ENCODE measurements at regions not wholly inside any gene's neighbourhood (a gene's known extent, or its start where the extent isn't known, plus 50 kb on each side); places are given as distances from the start of the nearest gene placed in this dataset.

- POLR2A ChIA-PET (ENCODE audit: unreplicated experiment): no interaction called here
- no peaks in the 10 kb centered on the region for H3K36me3 ChIP-seq (ENCODE audit: control insufficient read depth, insufficient read depth, low read length)
- H3K9ac ChIP-seq (ENCODE audit: low read depth, low read length): no peak overlapping the region
- H2AK9ac ChIP-seq (replicated peaks; ENCODE audit: low read depth, low read length, poor library complexity): no peak overlapping the region
- no peak overlapping the region for H3K56ac ChIP-seq (ENCODE audit: extremely low read depth, insufficient read depth, low read length)
- no peak overlapping the region for H2BK15ac ChIP-seq (ENCODE audit: low read depth, low read length)
- no peaks in the 10 kb centered on the region for H3K9me3 ChIP-seq (ENCODE audit: control insufficient read depth, insufficient read depth, low read length)
- H4K8ac ChIP-seq (ENCODE audit: low read depth in 2 of 2, low read length in 2 of 2): no peak overlapping the region
- H2AFZ ChIP-seq (replicated peaks; ENCODE audit: low read length, poor library complexity): no peak overlapping the region
- no TSS peak for BruUV-seq (replicated peaks)
- H3K23ac ChIP-seq (ENCODE audit: low read depth, low read length): no peak overlapping the region
- H3K4me2 ChIP-seq (ENCODE audit: low read depth, low read length): no peak overlapping the region
- in situ Hi-C loops (cut with MboI; ENCODE audit: low sequenced_read_pairs) (no loop called here), intact Hi-C loops (cut with micrococcal nuclease) (no loop called here), dilution Hi-C loops (cut with HindIII; ENCODE audit: low sequenced_read_pairs, unreplicated experiment) (no loop called here)
- no peaks in the 10 kb centered on the region for H3K79me1 ChIP-seq (ENCODE audit: low read depth in 1 of 2, low read length in 2 of 2)
- H2BK20ac ChIP-seq (ENCODE audit: low read depth, low read length): no peak overlapping the region
- no peak for DNase-seq
- H3K14ac ChIP-seq (replicated peaks; ENCODE audit: low read depth, low read length): no peak overlapping the region
- no peak for ATAC-seq (ENCODE audit: low read depth)
- no peak overlapping the region for H3K4ac ChIP-seq (ENCODE audit: low read depth, low read length)
- no peaks in the 10 kb centered on the region for H4K20me1 ChIP-seq (ENCODE audit: insufficient read depth, low read length)
- no peak overlapping the region for H3K18ac ChIP-seq (ENCODE audit: low read depth, low read length)
- no peaks in the 10 kb centered on the region for H3K4me1 ChIP-seq (ENCODE audit: control insufficient read depth, insufficient read depth, low read length)
- H4K91ac ChIP-seq (ENCODE audit: insufficient read depth, low read depth, low read length): no peak overlapping the region
- H3K9me1 ChIP-seq (ENCODE audit: insufficient read depth, low read length): no peaks in the 10 kb centered on the region
- H3K27ac ChIP-seq (ENCODE audit: insufficient read depth, low read length): no peak overlapping the region
- H2BK120ac ChIP-seq (ENCODE audit: low read depth, low read length): no peak overlapping the region
- no peaks in the 10 kb centered on the region for H3K27me3 ChIP-seq (ENCODE audit: control insufficient read depth, insufficient read depth, low read length)
- no peak overlapping the region for H2BK5ac ChIP-seq (ENCODE audit: low read depth, low read length, poor library complexity, severe bottlenecking)
- WGBS, 2 experiments (ENCODE audit: extremely low coverage in 2 of 2, insufficient read length in 1 of 2): no CpG with 5 or more reads among the region's 3 CpGs
- H4K5ac ChIP-seq (ENCODE audit: low read depth, low read length): no peak overlapping the region
- no peak overlapping the region for H3K4me3 ChIP-seq (ENCODE audit: insufficient read depth, low read depth, low read length)
- CTCF ChIA-PET: no interaction called here
- TF ChIP-seq RFX5 (IDR thresholded peaks at IDR 0.05; ENCODE audit: low read depth, low read length): no peak
- no peak for TF ChIP-seq CTCF (conservative IDR thresholded peaks at IDR 0.05; ENCODE audit: low read depth, low read length)
- no peak for TF ChIP-seq SMC3 (IDR thresholded peaks at IDR 0.05; ENCODE audit: low read depth, low read length)
- no peak for TF ChIP-seq MAFK (IDR thresholded peaks at IDR 0.05; ENCODE audit: low read depth, low read length)
- TF ChIP-seq BHLHE40 (IDR thresholded peaks at IDR 0.05; ENCODE audit: low read depth, low read length): no peak
- no peak for TF ChIP-seq FOS (IDR thresholded peaks at IDR 0.05; ENCODE audit: low read depth, low read length)
- no peak for TF ChIP-seq CEBPB (IDR thresholded peaks at IDR 0.05; ENCODE audit: low read depth, low read length)
- TF ChIP-seq MAZ (IDR thresholded peaks at IDR 0.05; ENCODE audit: borderline replicate concordance, low read depth, low read length): no peak
- TF ChIP-seq CHD1 (IDR thresholded peaks at IDR 0.05; ENCODE audit: low read depth, low read length): no peak
- TF ChIP-seq MXI1 (IDR thresholded peaks at IDR 0.05; ENCODE audit: borderline replicate concordance, low read depth, low read length): no peak
- no peak for TF ChIP-seq RCOR1 (IDR thresholded peaks at IDR 0.05; ENCODE audit: insufficient replicate concordance, low read length)
- no peak for TF ChIP-seq RAD21 (IDR thresholded peaks at IDR 0.05; ENCODE audit: low read length)
- H2AK5ac ChIP-seq (ENCODE audit: low read depth, low read length): no peak overlapping the region
Observed at GRCh38 chr9:18058564-18059442, 415.1 kb upstream of the ADAMTSL1 start.
